ENCODE measurements at regions not wholly inside any gene's neighbourhood (a gene's known extent, or its start where the extent isn't known, plus 50 kb on each side); places are given as distances from the start of the nearest gene placed in this dataset.

DNA sequence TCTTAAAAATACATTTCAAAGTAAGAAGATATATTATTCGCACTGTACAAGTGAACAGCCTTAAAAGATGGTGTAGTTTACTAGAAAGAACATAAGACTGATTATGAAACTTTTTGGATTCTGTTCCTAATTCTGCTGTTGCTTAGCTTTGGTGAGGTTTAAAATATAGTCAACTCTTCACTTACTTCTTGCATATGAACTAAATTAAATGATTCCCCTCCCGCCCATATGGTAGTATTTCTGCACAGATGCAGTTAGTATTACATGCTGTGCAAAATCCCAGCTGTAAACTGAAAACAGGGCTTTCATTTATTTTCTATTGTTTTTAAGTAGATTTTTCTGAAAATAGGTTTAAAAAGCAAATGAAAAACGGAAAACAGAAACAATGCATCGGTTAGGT lies 345.4 kb upstream of the NCAM2 start:
- Histone ChIP-seq H3K36me3 (ENCODE audit: control insufficient read depth, insufficient read depth, low read length) (no peaks in the 10 kb centered on the region), H3K27me3 (ENCODE audit: control insufficient read depth, insufficient read depth, low read length) (no peaks in the 10 kb centered on the region), H3K4me3 (ENCODE audit: low read depth, low read length) (no peak overlapping the region)
- no peak for DNase-seq (ENCODE audit: low read depth)
- TF ChIP-seq, protein P1, sequence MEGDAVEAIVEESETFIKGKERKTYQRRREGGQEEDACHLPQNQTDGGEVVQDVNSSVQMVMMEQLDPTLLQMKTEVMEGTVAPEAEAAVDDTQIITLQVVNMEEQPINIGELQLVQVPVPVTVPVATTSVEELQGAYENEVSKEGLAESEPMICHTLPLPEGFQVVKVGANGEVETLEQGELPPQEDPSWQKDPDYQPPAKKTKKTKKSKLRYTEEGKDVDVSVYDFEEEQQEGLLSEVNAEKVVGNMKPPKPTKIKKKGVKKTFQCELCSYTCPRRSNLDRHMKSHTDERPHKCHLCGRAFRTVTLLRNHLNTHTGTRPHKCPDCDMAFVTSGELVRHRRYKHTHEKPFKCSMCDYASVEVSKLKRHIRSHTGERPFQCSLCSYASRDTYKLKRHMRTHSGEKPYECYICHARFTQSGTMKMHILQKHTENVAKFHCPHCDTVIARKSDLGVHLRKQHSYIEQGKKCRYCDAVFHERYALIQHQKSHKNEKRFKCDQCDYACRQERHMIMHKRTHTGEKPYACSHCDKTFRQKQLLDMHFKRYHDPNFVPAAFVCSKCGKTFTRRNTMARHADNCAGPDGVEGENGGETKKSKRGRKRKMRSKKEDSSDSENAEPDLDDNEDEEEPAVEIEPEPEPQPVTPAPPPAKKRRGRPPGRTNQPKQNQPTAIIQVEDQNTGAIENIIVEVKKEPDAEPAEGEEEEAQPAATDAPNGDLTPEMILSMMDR (IDR thresholded peaks at IDR 0.05; ENCODE audit: insufficient read depth, low read length, poor library complexity, severe bottlenecking), result no peak

DNA sequence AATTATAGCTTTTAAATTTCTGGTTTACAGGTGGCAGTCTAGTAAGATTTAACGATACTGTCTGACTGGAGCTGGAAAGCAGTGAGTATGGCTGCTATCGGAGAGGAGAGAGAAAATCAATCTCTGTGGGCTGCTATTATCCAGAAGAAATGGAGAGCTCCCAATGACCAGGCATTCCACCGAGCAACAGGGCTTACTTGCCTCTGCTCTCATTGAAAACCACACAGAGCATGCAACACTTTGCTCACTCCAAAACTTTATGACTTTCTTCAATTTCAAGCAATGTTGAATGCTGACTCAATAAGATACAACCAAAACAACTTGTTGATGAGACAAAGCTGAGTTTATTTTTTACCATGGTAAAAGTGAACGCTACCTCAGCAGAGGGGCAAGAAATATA lies 337.0 kb upstream of the NCAM2 start:
- no peak for DNase-seq (ENCODE audit: low read depth)
- no peaks in the 10 kb centered on the region for H3K36me3 ChIP-seq (ENCODE audit: control insufficient read depth, insufficient read depth, low read length)
- no peak overlapping the region for H3K4me3 ChIP-seq (ENCODE audit: low read depth, low read length)
- no peaks in the 10 kb centered on the region for H3K27me3 ChIP-seq (ENCODE audit: control insufficient read depth, insufficient read depth, low read length)
- TF ChIP-seq, protein P1 (IDR thresholded peaks at IDR 0.05; ENCODE audit: insufficient read depth, low read length, poor library complexity, severe bottlenecking), result no peak

DNA sequence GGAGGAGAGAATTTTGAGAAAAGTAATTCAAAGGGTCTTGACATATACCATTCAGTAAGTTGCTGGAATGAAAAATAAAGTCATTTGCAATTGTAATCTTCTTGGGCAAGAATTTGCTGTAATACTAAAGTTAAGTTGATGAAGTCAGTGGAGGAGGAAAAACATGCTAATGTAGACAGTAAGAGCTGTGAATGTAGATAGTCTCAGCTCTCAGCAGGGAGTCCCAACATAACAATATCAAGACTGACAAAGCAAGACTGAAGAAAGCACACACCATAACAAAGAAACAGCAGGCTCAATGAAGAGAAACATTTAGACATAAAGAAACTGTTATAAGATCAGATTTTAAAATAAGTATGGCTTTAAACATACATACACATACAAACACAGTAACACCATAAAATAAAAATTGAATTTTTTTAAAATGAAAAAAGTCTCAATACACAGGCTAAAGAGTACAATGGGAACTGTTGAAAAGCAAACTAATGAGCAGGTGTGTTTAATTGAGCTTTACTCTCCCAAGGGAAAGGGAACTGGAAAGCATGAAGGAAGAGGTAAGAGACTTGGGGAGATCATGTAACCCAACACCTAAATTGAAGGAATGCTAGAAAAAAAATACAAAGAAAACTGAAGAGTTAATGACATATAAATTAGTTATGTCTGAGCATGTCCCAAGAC lies 336.3 kb upstream of the NCAM2 start:
- no peak for DNase-seq (ENCODE audit: low read depth)
- H3K4me3 ChIP-seq (ENCODE audit: low read depth, low read length), result no peak overlapping the region
- no peaks in the 10 kb centered on the region for H3K36me3 ChIP-seq (ENCODE audit: control insufficient read depth, insufficient read depth, low read length)
- TF ChIP-seq, protein P1 (IDR thresholded peaks at IDR 0.05; ENCODE audit: insufficient read depth, low read length, poor library complexity, severe bottlenecking), result no peak
- no peaks in the 10 kb centered on the region for H3K27me3 ChIP-seq (ENCODE audit: control insufficient read depth, insufficient read depth, low read length)

DNA sequence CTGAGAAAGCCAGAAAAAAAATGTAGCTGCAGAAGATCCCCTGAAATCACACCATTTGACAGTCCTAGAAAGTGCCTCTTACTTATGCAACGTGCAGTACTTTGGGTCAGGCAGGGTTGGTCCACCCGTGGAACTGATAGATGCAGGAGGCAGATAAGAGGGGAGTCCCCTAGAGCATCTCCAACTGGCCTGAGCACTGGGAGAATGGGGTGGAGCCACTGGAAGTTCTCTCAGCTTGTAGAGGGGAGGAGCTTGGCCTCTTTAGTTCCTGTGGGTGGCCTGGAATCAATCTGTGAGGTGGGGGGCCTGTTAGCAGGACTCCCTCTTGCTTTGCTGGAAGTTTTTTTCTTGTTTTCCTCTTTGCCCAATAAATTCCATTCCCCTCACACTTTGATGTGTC lies 335.7 kb upstream of the NCAM2 start:
- TF ChIP-seq, protein P1 (IDR thresholded peaks at IDR 0.05; ENCODE audit: insufficient read depth, low read length, poor library complexity, severe bottlenecking), result no peak

DNA sequence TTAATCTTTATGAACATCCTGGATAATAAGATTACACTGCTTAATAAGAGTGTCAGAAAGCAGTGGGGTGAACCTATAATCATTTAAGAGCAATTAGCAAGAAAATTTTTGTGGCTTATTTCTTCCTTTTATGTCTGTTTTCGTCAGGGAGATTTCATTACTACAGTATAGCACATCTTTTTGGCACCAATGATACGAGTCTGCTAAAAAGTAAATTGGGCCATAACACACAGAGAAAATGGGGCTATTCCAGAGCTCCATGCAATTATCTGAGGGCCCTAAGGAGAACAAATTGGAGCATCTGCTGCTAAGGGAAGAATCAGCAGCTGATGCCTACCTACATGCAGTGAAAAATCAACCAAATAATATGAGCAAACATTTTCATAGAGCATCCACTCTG lies 330.3 kb upstream of the NCAM2 start:
- no peaks in the 10 kb centered on the region for H3K36me3 ChIP-seq (ENCODE audit: control insufficient read depth, insufficient read depth, low read length)
- TF ChIP-seq, protein P1 (IDR thresholded peaks at IDR 0.05; ENCODE audit: insufficient read depth, low read length, poor library complexity, severe bottlenecking), result no peak
- no peak for DNase-seq (ENCODE audit: low read depth)
- H3K4me3 ChIP-seq (ENCODE audit: low read depth, low read length), result no peak overlapping the region
- no peaks in the 10 kb centered on the region for H3K27me3 ChIP-seq (ENCODE audit: control insufficient read depth, insufficient read depth, low read length)

More for the DNA sequence above, 335.7 kb upstream of the NCAM2 start:
- H3K4me3 ChIP-seq (ENCODE audit: low read depth, low read length), result no peak overlapping the region
- H3K27me3 ChIP-seq (ENCODE audit: control insufficient read depth, insufficient read depth, low read length), result no peaks in the 10 kb centered on the region
- no peak for DNase-seq (ENCODE audit: low read depth)
- no peaks in the 10 kb centered on the region for H3K36me3 ChIP-seq (ENCODE audit: control insufficient read depth, insufficient read depth, low read length)

DNA sequence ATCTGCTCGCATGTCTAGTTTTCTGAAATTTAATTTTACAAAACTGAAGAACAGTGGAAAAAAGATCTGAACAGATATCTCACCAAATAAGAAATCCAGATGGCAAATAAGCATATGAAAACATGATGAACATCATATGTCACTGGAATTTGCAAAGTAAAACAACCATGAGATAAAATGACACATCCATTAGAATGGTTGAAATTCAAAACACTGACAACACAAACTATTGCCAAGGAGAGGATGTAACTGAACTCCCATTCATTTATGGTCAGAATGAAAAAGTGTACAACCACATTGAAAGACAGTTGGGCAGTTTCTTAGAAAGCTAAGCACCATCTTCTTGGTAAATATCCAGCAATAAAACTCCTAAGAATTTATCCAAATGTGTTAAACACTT lies 312.7 kb upstream of the NCAM2 start:
- no peak for DNase-seq (ENCODE audit: low read depth)
- TF ChIP-seq, protein P1 (IDR thresholded peaks at IDR 0.05; ENCODE audit: insufficient read depth, low read length, poor library complexity, severe bottlenecking), result no peak

More for the DNA sequence above, 312.7 kb upstream of the NCAM2 start:
- Histone ChIP-seq H3K4me3 (ENCODE audit: low read depth, low read length) (no peak overlapping the region), H3K27me3 (ENCODE audit: control insufficient read depth, insufficient read depth, low read length) (no peaks in the 10 kb centered on the region), H3K36me3 (ENCODE audit: control insufficient read depth, insufficient read depth, low read length) (no peaks in the 10 kb centered on the region)
